ENCODE measurements at regions not wholly inside any gene's neighbourhood (a gene's known extent, or its start where the extent isn't known, plus 50 kb on each side); places are given as distances from the start of the nearest gene placed in this dataset.

DNA sequence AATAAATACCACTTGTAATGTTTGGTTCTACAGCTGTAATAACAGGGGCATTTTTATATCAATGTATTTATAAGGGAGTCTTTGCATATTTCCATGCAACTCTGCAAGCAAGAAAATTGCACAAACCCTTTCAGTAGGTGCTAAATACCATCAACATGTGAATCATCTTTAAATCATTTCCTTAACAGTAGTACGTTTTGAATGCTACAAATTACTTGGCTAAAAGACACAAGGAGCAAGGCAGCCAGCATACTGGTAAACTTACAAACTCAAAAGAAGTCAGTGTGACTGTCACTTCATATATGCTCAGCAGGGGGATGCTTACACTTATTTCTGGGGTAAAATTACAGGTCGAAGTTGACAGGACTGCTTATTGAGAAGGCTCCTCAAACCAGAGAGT is 402.4 kb downstream of the EFNB2 start (continued):
- TF ChIP-seq SUZ12 (IDR thresholded peaks at IDR 0.05; ENCODE audit: low read length) (no peak), NRF1 (IDR thresholded peaks at IDR 0.05; ENCODE audit: low read depth, low read length) (no peak)
